H1 (cell line): ENCODE measurements at regions not wholly inside any gene's neighbourhood (a gene's known extent, or its start where the extent isn't known, plus 50 kb on each side); places are given as distances from the start of the nearest gene placed in this dataset.
A peak's percentile ranks its signal among the peaks of the same experiment; 100 is the strongest.

Experiments
- CTCF ChIA-PET: fragments of 300-600 bp; sonication (Branson Sonifier 250); formaldehyde crosslinking; loops from one replicate; lab custom pipeline; 2021; ENCODE audit not compliant: partially characterized antibody; lab: Charles Lee
- POLR2A ChIA-PET: fragments of 300-600 bp; sonication (Branson Sonifier 250); formaldehyde crosslinking; loops from one replicate; lab custom pipeline; 2021; ENCODE audit warnings: inconsistent platforms; ENCODE audit not compliant: partially characterized antibody; lab: Charles Lee
- DNase-seq, 2 experiments: peaks; one replicate each; pipeline versions ENCODE4 v3.0.0 to v3.0.0-alpha.2; 2010 to 2022; ENCODE audit warnings: low spot score in 2 of 2, low read depth in 1 of 2, mixed read lengths in 1 of 2
- FAIRE-seq: peaks from 2 replicates; lab custom pipeline; 2011; peaks lifted over from hg19 to GRCh38; lab: Jason Lieb, UNC
- H2AFZ ChIP-seq: 2 replicates; pipeline ENCODE4 v1.8.1; 2012; ENCODE audit warnings: low read length, inconsistent platforms
- H2AK5ac ChIP-seq: 2 replicates; pipeline ENCODE4 v1.6.1; 2013; ENCODE audit warnings: low read depth, low read length
- H2BK120ac ChIP-seq: replicated peaks from 2 replicates; pipeline ENCODE3; 2013; ENCODE audit warnings: low read depth, low read length, inconsistent platforms
- H2BK12ac ChIP-seq: 2 replicates; pipeline ENCODE4 v1.6.1; 2013; ENCODE audit warnings: low read depth, low read length
- H2BK15ac ChIP-seq: 2 replicates; pipeline ENCODE4 v1.6.1; 2013; ENCODE audit warnings: low read length
- H2BK20ac ChIP-seq: 2 replicates; pipeline ENCODE4 v1.6.1; 2013; ENCODE audit warnings: low read length
- H2BK5ac ChIP-seq: 2 replicates; pipeline ENCODE4 v1.6.1; 2013; ENCODE audit warnings: low read depth, low read length
- H3K14ac ChIP-seq: 2 replicates; pipeline ENCODE4 v1.6.1; 2013; ENCODE audit warnings: inconsistent platforms; ENCODE audit not compliant: insufficient read length
- H3K18ac ChIP-seq: 2 replicates; pipeline ENCODE4 v1.6.1; 2013; ENCODE audit warnings: low read length; ENCODE audit errors: extremely low read depth
- H3K23ac ChIP-seq: 2 replicates; pipeline ENCODE4 v1.6.1; 2013; ENCODE audit warnings: inconsistent platforms; ENCODE audit not compliant: insufficient read length
- H3K23me2 ChIP-seq: 2 replicates; pipeline ENCODE4 v1.6.1; 2013; ENCODE audit warnings: low read depth, low read length
- H3K27ac ChIP-seq: 2 replicates; pipeline ENCODE4 v1.6.1; 2011; ENCODE audit warnings: low read depth, low read length, inconsistent platforms
- H3K27me3 ChIP-seq, 4 experiments: replicated peaks in 1 of 4; 1 replicate in 1 of 4; 2 replicates in 3 of 4; pipeline versions ENCODE4 v1.6.1 to v1.8.1; 2011 to 2013; ENCODE audit warnings: low read length in 3 of 4, mild to moderate bottlenecking in 3 of 4, inconsistent platforms in 2 of 4, mixed read lengths in 2 of 4, moderate library complexity in 1 of 4; ENCODE audit not compliant: control insufficient read depth in 3 of 4, insufficient read depth in 3 of 4; ENCODE audit errors: extremely low read depth in 1 of 4
- H3K36me3 ChIP-seq, 4 experiments: 2 replicates each; pipeline versions ENCODE4 v1.6.1 to v1.8.1; 2011 to 2013; ENCODE audit warnings: mild to moderate bottlenecking in 4 of 4, low read length in 3 of 4, moderate library complexity in 2 of 4, control low read depth in 1 of 4, inconsistent platforms in 1 of 4; ENCODE audit not compliant: insufficient read depth in 4 of 4, control insufficient read depth in 2 of 4
- H3K4ac ChIP-seq: replicated peaks from 2 replicates; pipeline ENCODE3; 2013; ENCODE audit warnings: low read length, low read depth, mixed read lengths, inconsistent platforms; ENCODE audit not compliant: insufficient read length
- H3K4me1 ChIP-seq, 4 experiments: replicated peaks in 1 of 4; 1 replicate in 1 of 4; 2 replicates in 3 of 4; pipeline versions ENCODE4 v1.6.1 to v1.8.1; 2011 to 2013; ENCODE audit warnings: low read length in 3 of 4, inconsistent platforms in 2 of 4, mixed read lengths in 1 of 4; ENCODE audit not compliant: insufficient read depth in 4 of 4, control insufficient read depth in 3 of 4
- H3K4me2 ChIP-seq, 2 experiments: 2 replicates each; pipeline versions ENCODE4 v1.6.1 to v1.8.1; 2011 to 2013; ENCODE audit warnings: low read depth in 2 of 2, low read length in 2 of 2, control low read depth in 1 of 2, inconsistent platforms in 1 of 2, mild to moderate bottlenecking in 1 of 2; ENCODE audit not compliant: insufficient read depth in 1 of 2
- H3K4me3 ChIP-seq, 4 experiments: fragments of 200-600, 300-600 bp in 1 of 4; sonication (generic), shearing (Covaris generic), sonication (Bioruptor Twin) in 1 of 4; 2 replicates each; pipeline versions ENCODE4 v1.5.1 to v1.8.1; 2011 to 2016; ENCODE audit warnings: low read length in 4 of 4, low read depth in 3 of 4, control low read depth in 2 of 4, inconsistent platforms in 2 of 4, mild to moderate bottlenecking in 2 of 4, mixed read lengths in 1 of 4, moderate library complexity in 1 of 4; ENCODE audit not compliant: insufficient read depth in 2 of 4; ENCODE audit errors: extremely low read depth in 1 of 4
- H3K56ac ChIP-seq: replicated peaks from 2 replicates; pipeline ENCODE3; 2013; ENCODE audit warnings: low read depth, mild to moderate bottlenecking, mixed read lengths, low read length, inconsistent platforms; ENCODE audit not compliant: insufficient read length
- H3K79me1 ChIP-seq: 2 replicates; pipeline ENCODE4 v1.6.1; 2013; ENCODE audit warnings: low read depth, low read length, control low read depth
- H3K79me2 ChIP-seq, 2 experiments: 2 replicates each; pipeline versions ENCODE4 v1.6.1 to v1.8.1; 2012 to 2013; ENCODE audit warnings: low read length in 2 of 2, mild to moderate bottlenecking in 2 of 2, inconsistent platforms in 1 of 2; ENCODE audit not compliant: insufficient read depth in 2 of 2, control insufficient read depth in 1 of 2
- H3K9ac ChIP-seq, 4 experiments: replicated peaks in 1 of 4; 1 replicate in 1 of 4; 2 replicates in 3 of 4; pipeline versions ENCODE4 v1.6.1 to v1.8.1; 2011 to 2013; ENCODE audit warnings: low read depth in 3 of 4, low read length in 3 of 4, control low read depth in 2 of 4, mild to moderate bottlenecking in 2 of 4, moderate library complexity in 2 of 4, inconsistent platforms in 1 of 4; ENCODE audit errors: extremely low read depth in 1 of 4
- H3K9me3 ChIP-seq, 2 experiments: 2 replicates each; pipeline versions ENCODE4 v1.6.1 to v1.8.1; 2012 to 2013; ENCODE audit warnings: mild to moderate bottlenecking in 2 of 2, moderate library complexity in 2 of 2, control low read depth in 1 of 2, inconsistent platforms in 1 of 2, low read depth in 1 of 2, low read length in 1 of 2, mixed read lengths in 1 of 2; ENCODE audit not compliant: insufficient read depth in 2 of 2
- H4K20me1 ChIP-seq, 2 experiments: replicated peaks in 1 of 2; 2 replicates each; pipeline versions ENCODE3 to v1.8.1; 2011 to 2013; ENCODE audit warnings: inconsistent platforms in 2 of 2, low read length in 2 of 2, mild to moderate bottlenecking in 1 of 2; ENCODE audit not compliant: insufficient read depth in 2 of 2, control insufficient read depth in 1 of 2
- H4K5ac ChIP-seq: 2 replicates; pipeline ENCODE4 v1.6.1; 2013; ENCODE audit warnings: low read length, low read depth, mixed read lengths, inconsistent platforms; ENCODE audit not compliant: insufficient read length
- H4K8ac ChIP-seq: 2 replicates; pipeline ENCODE4 v1.8.0; 2013; ENCODE audit warnings: mild to moderate bottlenecking, moderate library complexity, low read length, inconsistent platforms; ENCODE audit not compliant: insufficient read depth; ENCODE audit errors: extremely low read depth
- H4K91ac ChIP-seq: replicated peaks from 2 replicates; pipeline ENCODE3; 2013; ENCODE audit warnings: low read length, mixed read lengths, inconsistent platforms; ENCODE audit not compliant: insufficient read length
- RAD21 ChIP-seq, 2 experiments: IDR thresholded peaks in 1 of 2; conservative IDR thresholded peaks in 1 of 2; 2 replicates each; pipeline ENCODE4 v1.6.1; 2011; ENCODE audit warnings: low read depth in 2 of 2, low read length in 2 of 2, improper control_type of control experiment in 1 of 2, inconsistent platforms in 1 of 2, mild to moderate bottlenecking in 1 of 2, moderate library complexity in 1 of 2
- WGBS, 2 experiments: shearing (Covaris generic) in 1 of 2; methylation state at CpG; one replicate each; pipeline versions ENCODE4 v1.1.6 to v1.1.7; 2013 to 2015; ENCODE audit warnings: low lambda C conversion rate in 2 of 2, mixed read lengths in 2 of 2, inconsistent platforms in 1 of 2, low coverage in 1 of 2, missing lambda C conversion rate in 1 of 2; ENCODE audit not compliant: insufficient replicate concordance in 2 of 2, insufficient coverage in 1 of 2, insufficient read length in 1 of 2; ENCODE audit errors: extremely low coverage in 1 of 2, missing lambda C conversion rate in 1 of 2; 5-methylcytosine and 5-hydroxymethylcytosine counted together

- Histone ChIP-seq H3K4me3 (no peak overlapping the region), H2BK12ac (no peak overlapping the region), H3K9me3 (peaks cover 5 to 9% of the 10 kb centered on the region in 2 experiments; a peak in 2 of 4 replicates), H3K79me1 (no peaks in the 10 kb centered on the region), H3K4ac (no peak overlapping the region), H3K14ac (no peak overlapping the region), H3K4me1 (no peaks in the 10 kb centered on the region), H3K23me2 (no peaks in the 10 kb centered on the region), H3K36me3 (no peaks in the 10 kb centered on the region), H2BK120ac (no peak overlapping the region), H3K4me2 (no peak overlapping the region), H3K27ac (no peak overlapping the region), H2BK15ac (no peak overlapping the region), H2AK5ac (no peak overlapping the region), H2BK20ac (no peak overlapping the region), H4K5ac (no peak overlapping the region), H2BK5ac (no peak overlapping the region), H3K79me2 (no peaks in the 10 kb centered on the region), H3K56ac (no peak overlapping the region), H4K20me1 (no peaks in the 10 kb centered on the region), H3K18ac (no peak overlapping the region), H3K23ac (no peak overlapping the region), H4K8ac (no peak overlapping the region), H4K91ac (no peak overlapping the region), H3K27me3 (no peaks in the 10 kb centered on the region), H3K9ac (no peak overlapping the region), H2AFZ (peak overlapping the region; percentile 23; the same call in 1 of the 2 replicates)
- DNase-seq = no peak
- peak; percentile 95 for FAIRE-seq
- WGBS, 2 experiments = 28% methylated on average over 10 of the region's 10 CpGs; no CpG with 5 or more reads in 1 of the 2 experiments
- ChIA-PET POLR2A (no interaction called here), CTCF (interaction anchor here (0.7 to 4.4 kb wide), 14 partner anchors 9 to 531 kb away, joined by 3 to 27 read pairs (median 4); no protein-coding TSS in a partner anchor)
- peak; percentile 72 to 78 for TF ChIP-seq RAD21 (IDR thresholded peaks at IDR 0.05 in 1 of 2, conservative IDR thresholded peaks at IDR 0.05 in 1 of 2; ENCODE audit: low read depth in 2 of 2, low read length in 2 of 2)
Measured at GRCh38 chr18:70489986-70490933, 201.4 kb downstream of the SOCS6 start.
